Neuronal stem cell (in vitro differentiated cells): ENCODE measurements at regions not wholly inside any gene's neighbourhood (a gene's known extent, or its start where the extent isn't known, plus 50 kb on each side); places are given as distances from the start of the nearest gene placed in this dataset.
"Not testable (repeated sequence)": the region's sequence is repeated elsewhere in the genome, so short reads cannot be mapped to it uniquely, and the experiment has no call there.

Experiments used
- DNase-seq: peaks from one replicate; pipeline ENCODE4 v3.0.0-alpha.2; 2013; ENCODE audit warnings: low spot score
- H2AFZ ChIP-seq: one replicate; pipeline ENCODE4 v1.6.1; 2013; ENCODE audit warnings: mild to moderate bottlenecking, low read length, inconsistent platforms
- H2AK5ac ChIP-seq: 2 replicates; pipeline ENCODE4 v1.6.1; 2013; ENCODE audit warnings: low read depth, mild to moderate bottlenecking, inconsistent platforms, low read length, moderate library complexity, mixed read lengths
- H2BK120ac ChIP-seq: 2 replicates; pipeline ENCODE4 v1.6.1; 2013; ENCODE audit warnings: low read depth, mild to moderate bottlenecking, inconsistent platforms, low read length, moderate library complexity, mixed read lengths
- H2BK12ac ChIP-seq: one replicate; pipeline ENCODE4 v1.6.1; 2013; ENCODE audit warnings: low read length, inconsistent platforms
- H2BK15ac ChIP-seq: 2 replicates; pipeline ENCODE4 v1.6.1; 2013; ENCODE audit warnings: mild to moderate bottlenecking, low read length, inconsistent platforms, mixed read lengths
- H2BK5ac ChIP-seq: one replicate; pipeline ENCODE4 v1.6.1; 2013; ENCODE audit warnings: inconsistent platforms, mild to moderate bottlenecking, low read length, moderate library complexity
- H3K14ac ChIP-seq: one replicate; pipeline ENCODE4 v1.6.1; 2013; ENCODE audit warnings: low read length, inconsistent platforms
- H3K18ac ChIP-seq: 2 replicates; pipeline ENCODE4 v1.6.1; 2013; ENCODE audit warnings: low read length, inconsistent platforms
- H3K23ac ChIP-seq: 2 replicates; pipeline ENCODE4 v1.6.1; 2013; ENCODE audit warnings: low read depth, mild to moderate bottlenecking, mixed read lengths, low read length, inconsistent platforms; ENCODE audit not compliant: poor library complexity
- H3K27ac ChIP-seq: replicated peaks from 3 replicates; pipeline ENCODE4 v1.5.1; 2013; ENCODE audit warnings: low read length, inconsistent platforms
- H3K27me3 ChIP-seq, 3 experiments: 2 replicates each; pipeline ENCODE4 v1.6.1; 2013; ENCODE audit warnings: low read length in 3 of 3, mild to moderate bottlenecking in 2 of 3, inconsistent platforms in 1 of 3, low read depth in 1 of 3, mixed read lengths in 1 of 3, moderate library complexity in 1 of 3; ENCODE audit not compliant: control insufficient read depth in 3 of 3, insufficient read depth in 3 of 3
- H3K36me3 ChIP-seq, 2 donors: replicated peaks in 1 of 2; 2 replicates each; pipeline ENCODE4 v1.6.1; 2013; ENCODE audit warnings: low read length in 2 of 2; ENCODE audit not compliant: control insufficient read depth in 2 of 2, insufficient read depth in 2 of 2
- H3K4ac ChIP-seq: 2 replicates; pipeline ENCODE4 v1.6.1; 2013; ENCODE audit warnings: inconsistent platforms, mild to moderate bottlenecking, low read length, moderate library complexity
- H3K4me1 ChIP-seq, 2 donors: 1 replicate in 1 of 2; 2 replicates in 1 of 2; pipeline ENCODE4 v1.6.1; 2013; ENCODE audit warnings: low read length in 2 of 2, low read depth in 1 of 2; ENCODE audit not compliant: control insufficient read depth in 2 of 2, insufficient read depth in 1 of 2
- H3K4me2 ChIP-seq: one replicate; pipeline ENCODE4 v1.6.1; 2013; ENCODE audit warnings: mild to moderate bottlenecking, low read length, inconsistent platforms; ENCODE audit not compliant: insufficient read depth, poor library complexity, severe bottlenecking
- H3K4me3 ChIP-seq, 2 donors: 2 replicates each; pipeline ENCODE4 v1.5.1; 2013; ENCODE audit warnings: low read length in 2 of 2, mild to moderate bottlenecking in 2 of 2, inconsistent platforms in 1 of 2, moderate library complexity in 1 of 2
- H3K79me1 ChIP-seq: one replicate; pipeline ENCODE4 v1.6.1; 2013; ENCODE audit warnings: low read depth, mild to moderate bottlenecking, inconsistent platforms, low read length, moderate library complexity
- H3K9ac ChIP-seq: one replicate; pipeline ENCODE4 v1.6.1; 2013; ENCODE audit warnings: mild to moderate bottlenecking, low read depth, low read length, inconsistent platforms; ENCODE audit not compliant: poor library complexity
- H3K9me3 ChIP-seq, 2 donors: replicated peaks in 1 of 2; 2 replicates each; pipeline versions ENCODE3 to v1.6.1; 2013; ENCODE audit warnings: low read length in 2 of 2, mild to moderate bottlenecking in 2 of 2, inconsistent platforms in 1 of 2, low read depth in 1 of 2, mixed read lengths in 1 of 2, moderate library complexity in 1 of 2; ENCODE audit not compliant: control insufficient read depth in 2 of 2, insufficient read depth in 1 of 2
- H4K8ac ChIP-seq: one replicate; pipeline ENCODE4 v1.6.1; 2013; ENCODE audit warnings: low read depth, mild to moderate bottlenecking, inconsistent platforms, low read length, moderate library complexity
- H4K91ac ChIP-seq: one replicate; pipeline ENCODE4 v1.6.1; 2013; ENCODE audit warnings: low read length, low read depth, mild to moderate bottlenecking, inconsistent platforms; ENCODE audit not compliant: poor library complexity
- WGBS, 2 donors: extraction: QIAGEN DNeasy Blood & Tissue Kit; methylation state at CpG; one replicate each; pipeline ENCODE4 v1.1.7; 2013; ENCODE audit warnings: missing lambda C conversion rate in 2 of 2, mixed read lengths in 1 of 2; ENCODE audit not compliant: insufficient read length in 2 of 2, insufficient replicate concordance in 1 of 2; ENCODE audit errors: extremely low coverage in 2 of 2; 5-methylcytosine and 5-hydroxymethylcytosine counted together

DNA sequence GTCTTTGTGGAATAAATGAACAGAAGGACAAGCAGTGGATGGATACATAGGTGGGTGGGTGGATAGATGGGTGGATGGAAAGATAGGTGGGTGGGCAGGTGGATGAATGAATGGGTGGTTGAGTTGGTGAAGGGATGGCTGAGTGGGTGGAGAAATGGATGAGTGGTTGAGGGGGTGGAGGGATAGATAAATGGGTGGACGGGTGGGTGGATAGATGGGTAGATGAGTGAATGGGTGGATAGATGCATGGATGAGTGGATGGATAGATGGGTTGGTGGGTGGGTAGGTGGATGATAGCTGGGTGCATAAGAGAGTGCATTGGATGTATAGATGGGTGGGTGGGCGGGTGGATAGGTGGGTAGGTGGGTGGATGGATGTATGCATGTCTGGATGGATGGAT, 63.5 kb downstream of the UNC93B1 start:
- not testable (repeated sequence) for H3K4me1 ChIP-seq, H2BK15ac ChIP-seq, H3K14ac ChIP-seq, H3K27ac ChIP-seq, H3K4me3 ChIP-seq, H3K4ac ChIP-seq, H2AFZ ChIP-seq, H3K36me3 ChIP-seq, H3K23ac ChIP-seq, H2BK120ac ChIP-seq, H3K9me3 ChIP-seq, H3K27me3 ChIP-seq, H3K79me1 ChIP-seq, H3K4me2 ChIP-seq, H2AK5ac ChIP-seq, H2BK12ac ChIP-seq, H4K8ac ChIP-seq, DNase-seq, H4K91ac ChIP-seq, H3K18ac ChIP-seq, H3K9ac ChIP-seq, H2BK5ac ChIP-seq
- WGBS, 2 donors = no CpG with 5 or more reads among the region's 2 CpGs

DNA sequence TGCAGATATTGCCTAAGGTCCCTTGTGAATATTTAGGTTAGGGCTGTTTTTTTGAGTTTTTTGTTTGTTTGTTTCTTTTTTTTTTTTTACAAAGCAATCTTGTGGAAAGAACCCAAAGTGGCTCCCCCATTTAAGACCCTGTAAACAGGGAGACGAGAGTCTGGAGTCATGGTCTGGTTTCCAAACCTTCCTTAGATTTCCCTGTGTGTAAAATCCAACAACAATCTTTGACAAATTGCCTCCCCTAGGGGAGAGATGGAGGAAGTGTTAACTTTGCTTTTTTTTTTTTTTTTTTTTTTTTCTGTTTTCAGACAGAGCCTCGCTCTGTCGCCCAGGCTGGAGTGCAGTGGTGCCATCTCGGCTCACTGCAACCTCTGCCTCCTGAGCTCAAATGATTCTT, 64.9 kb downstream of the UNC93B1 start:
- not testable (repeated sequence) for H4K8ac ChIP-seq, H3K9me3 ChIP-seq, H3K14ac ChIP-seq, H2BK12ac ChIP-seq, H3K27me3 ChIP-seq, H4K91ac ChIP-seq, H3K36me3 ChIP-seq, H2BK15ac ChIP-seq, H3K4me1 ChIP-seq, H3K4me2 ChIP-seq, H3K4me3 ChIP-seq, H3K9ac ChIP-seq, H2BK120ac ChIP-seq, H3K27ac ChIP-seq, H2AFZ ChIP-seq, H2AK5ac ChIP-seq, H3K79me1 ChIP-seq, H2BK5ac ChIP-seq, H3K18ac ChIP-seq, H3K4ac ChIP-seq, DNase-seq, H3K23ac ChIP-seq
- no CpG with 5 or more reads among the region's 4 CpGs for WGBS, 2 donors

DNA sequence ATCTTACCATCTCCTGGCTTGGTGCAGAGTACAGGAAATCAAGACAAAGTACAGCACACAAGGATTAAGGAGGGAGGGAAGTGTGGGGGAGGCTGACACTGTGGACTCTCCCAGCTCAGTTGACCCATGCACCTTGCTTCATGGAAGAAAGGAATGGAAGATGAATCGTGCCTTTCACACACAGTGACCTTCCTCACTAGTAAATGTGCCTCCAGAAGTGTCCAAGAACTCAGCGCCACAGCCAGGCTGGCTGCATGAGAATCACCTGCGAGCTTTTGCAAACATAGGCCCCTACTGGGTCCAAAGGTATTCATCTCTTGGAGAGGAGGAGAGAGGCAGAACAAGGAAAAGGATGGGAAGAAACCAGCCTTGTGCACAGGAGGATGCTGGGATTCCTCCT, 65.5 kb downstream of the UNC93B1 start:
- H2BK5ac ChIP-seq, H3K9me3 ChIP-seq, H3K4me1 ChIP-seq, H2AFZ ChIP-seq, H3K9ac ChIP-seq, H4K91ac ChIP-seq, H3K4ac ChIP-seq, H3K79me1 ChIP-seq, H2BK12ac ChIP-seq, H3K36me3 ChIP-seq, H3K18ac ChIP-seq, H3K23ac ChIP-seq, DNase-seq, H2AK5ac ChIP-seq, H3K4me3 ChIP-seq, H3K27ac ChIP-seq, H3K14ac ChIP-seq, H2BK120ac ChIP-seq, H2BK15ac ChIP-seq, H4K8ac ChIP-seq, H3K27me3 ChIP-seq, H3K4me2 ChIP-seq: not testable (repeated sequence)
- WGBS, 2 donors = no CpG with 5 or more reads among the region's 3 CpGs

DNA sequence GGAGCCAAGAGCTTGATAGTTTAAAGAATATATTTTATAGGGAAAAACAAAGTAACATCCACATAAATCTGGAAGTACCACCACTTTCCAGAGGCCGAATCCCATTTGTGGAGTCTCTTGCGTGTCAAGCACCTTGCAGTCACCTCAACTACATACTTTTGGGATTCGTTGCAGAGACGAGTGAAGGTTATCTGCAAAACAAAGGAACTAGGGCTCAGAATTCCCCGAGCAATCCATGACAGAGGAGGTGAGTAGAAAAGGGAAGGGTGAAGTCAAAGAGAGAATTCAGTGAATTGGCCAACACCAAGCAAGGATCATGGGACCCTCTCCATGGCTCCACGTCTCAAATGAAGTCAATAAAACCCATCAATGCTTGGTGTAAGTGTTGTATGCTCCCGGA, 80.3 kb downstream of the UNC93B1 start:
- H3K14ac ChIP-seq, H2BK12ac ChIP-seq, H3K4ac ChIP-seq, H3K79me1 ChIP-seq, H3K4me1 ChIP-seq, H3K9me3 ChIP-seq, H3K36me3 ChIP-seq, H2AK5ac ChIP-seq, H4K8ac ChIP-seq, H3K4me2 ChIP-seq, H2BK5ac ChIP-seq, H3K27ac ChIP-seq, H2BK15ac ChIP-seq, H3K18ac ChIP-seq, H3K9ac ChIP-seq, H3K27me3 ChIP-seq, H3K4me3 ChIP-seq, H3K23ac ChIP-seq, H2BK120ac ChIP-seq, H2AFZ ChIP-seq, H4K91ac ChIP-seq, DNase-seq: not testable (repeated sequence)
- no CpG with 5 or more reads among the region's 7 CpGs for WGBS, 2 donors
